ENCODE measurements at regions not wholly inside any gene's neighbourhood (a gene's known extent, or its start where the extent isn't known, plus 50 kb on each side); places are given as distances from the start of the nearest gene placed in this dataset.
A peak's percentile ranks its signal among the peaks of the same experiment; 100 is the strongest.

DNA sequence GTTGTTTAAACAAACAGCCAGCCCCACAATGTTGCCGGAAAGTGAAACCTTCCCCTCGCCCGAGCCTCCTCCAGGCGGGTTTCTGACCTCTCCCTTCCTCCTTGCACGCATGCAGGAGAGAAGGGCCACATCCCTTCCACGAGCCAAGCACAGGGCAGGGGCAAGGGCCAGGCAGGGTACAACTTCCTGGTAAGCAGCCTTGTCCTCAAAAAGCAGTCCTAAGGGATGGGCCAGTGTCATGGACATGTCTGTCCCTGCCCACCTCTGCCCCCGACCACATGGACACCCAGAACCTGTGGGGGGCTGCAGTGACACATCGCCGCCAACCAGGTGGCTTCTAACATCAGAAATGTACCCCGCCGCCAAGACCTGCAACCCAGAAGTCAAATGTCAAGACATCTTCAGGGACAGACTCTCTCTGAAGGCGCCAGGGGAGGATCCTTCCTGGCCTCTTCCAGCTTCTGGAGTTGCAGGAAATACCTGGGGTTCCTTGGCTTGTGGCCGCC, 145.3 kb downstream of the CRYBB2 start:
- Histone ChIP-seq H3K9me3 (ENCODE audit: control insufficient read depth in 3 of 3, low read length in 3 of 3) (no peaks in the 10 kb centered on the region), H3K27ac (ENCODE audit: low read depth, low read length) (no peak overlapping the region), H3K36me3 (ENCODE audit: control insufficient read depth in 3 of 3, insufficient read depth in 3 of 3, low read length in 3 of 3) (peaks cover 0 to 3% (median 2%) of the 10 kb centered on the region in 3 donors), H3K4me1 (ENCODE audit: control insufficient read depth in 3 of 3, insufficient read depth in 3 of 3, low read length in 3 of 3) (peaks cover 7 to 18% (median 14%) of the 10 kb centered on the region in 3 donors), H3K27me3 (ENCODE audit: control insufficient read depth in 3 of 3, insufficient read depth in 3 of 3, low read length in 3 of 3) (no peaks in the 10 kb centered on the region), H3K4me3 (ENCODE audit: low read length in 3 of 3) (no peak overlapping the region), H3K9ac (ENCODE audit: low read depth in 1 of 3, low read length in 3 of 3) (no peak overlapping the region)

DNA sequence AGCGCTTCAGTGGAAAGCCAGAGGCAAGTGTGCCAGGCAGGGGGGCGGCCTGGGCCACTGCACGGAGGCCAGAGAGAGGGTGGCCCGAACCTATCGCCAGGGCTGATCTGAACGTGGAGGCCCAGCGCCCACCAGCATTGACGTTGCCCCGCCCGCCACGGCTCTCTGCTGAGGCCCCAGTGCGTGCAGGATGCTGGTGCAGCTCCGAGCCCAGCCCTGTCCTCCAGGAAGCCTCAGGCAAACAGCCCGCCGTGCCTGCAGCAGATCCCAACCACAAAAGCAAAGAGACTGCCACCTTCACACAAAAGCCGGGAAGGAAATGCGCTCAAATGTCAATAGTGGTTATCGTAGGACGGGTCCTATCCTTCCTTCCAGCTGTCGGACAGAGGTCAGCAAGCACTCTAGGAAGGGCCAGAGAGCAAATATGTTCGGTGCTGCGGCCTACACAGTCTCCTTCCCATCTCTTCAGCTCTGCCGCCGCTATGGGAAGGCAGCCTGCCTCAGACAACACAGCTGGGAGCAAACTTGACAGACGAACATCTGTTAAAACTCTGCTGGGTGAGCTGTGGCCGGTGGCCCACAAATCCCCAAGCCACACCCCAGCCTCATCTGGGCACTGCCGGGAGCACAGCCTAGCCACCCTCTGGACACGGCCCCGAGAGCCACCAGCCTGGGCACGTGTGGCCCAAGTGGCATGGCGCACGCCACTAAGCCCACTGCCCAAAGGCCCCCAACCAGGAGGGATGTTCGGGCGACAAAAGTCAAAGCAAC, 146.2 kb downstream of the CRYBB2 start:
- Histone ChIP-seq H3K27me3 (ENCODE audit: control insufficient read depth in 3 of 3, insufficient read depth in 3 of 3, low read length in 3 of 3) (no peaks in the 10 kb centered on the region), H3K36me3 (ENCODE audit: control insufficient read depth in 3 of 3, insufficient read depth in 3 of 3, low read length in 3 of 3) (no peaks in the 10 kb centered on the region), H3K9ac (ENCODE audit: low read depth in 1 of 3, low read length in 3 of 3) (peak overlapping the region in 1 of 3 donors; percentile 16), H3K4me1 (ENCODE audit: control insufficient read depth in 3 of 3, insufficient read depth in 3 of 3, low read length in 3 of 3) (peaks cover 7 to 18% (median 14%) of the 10 kb centered on the region in 3 donors), H3K4me3 (ENCODE audit: low read length in 3 of 3) (no peak overlapping the region), H3K9me3 (ENCODE audit: control insufficient read depth in 3 of 3, low read length in 3 of 3) (no peaks in the 10 kb centered on the region), H3K27ac (ENCODE audit: low read depth, low read length) (no peak overlapping the region)

DNA sequence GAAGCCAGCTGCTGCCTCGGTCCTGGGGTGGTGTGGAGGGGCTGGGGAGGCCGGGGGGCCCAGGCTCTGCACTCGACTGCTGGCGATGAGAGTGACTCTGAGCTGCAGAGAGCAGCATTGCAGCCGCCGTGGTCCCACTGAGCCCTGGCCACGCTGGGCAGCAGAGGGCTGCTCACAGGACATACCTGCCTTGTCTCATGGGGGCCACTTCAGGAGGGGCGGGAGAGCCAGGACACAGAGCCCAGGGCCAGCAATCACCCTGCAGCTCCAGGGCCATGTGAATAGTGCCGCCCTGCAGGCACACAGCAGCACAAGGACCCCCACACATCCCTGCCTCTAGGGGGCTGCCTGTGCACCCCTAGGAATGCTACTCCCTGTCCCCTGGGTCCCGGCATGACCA, 147.0 kb downstream of the CRYBB2 start:
- Histone ChIP-seq H3K4me1 (ENCODE audit: control insufficient read depth in 3 of 3, insufficient read depth in 3 of 3, low read length in 3 of 3) (peaks cover 7 to 18% (median 14%) of the 10 kb centered on the region in 3 donors), H3K9ac (ENCODE audit: low read depth in 1 of 3, low read length in 3 of 3) (no peak overlapping the region), H3K4me3 (ENCODE audit: low read length in 3 of 3) (no peak overlapping the region), H3K36me3 (ENCODE audit: control insufficient read depth in 3 of 3, insufficient read depth in 3 of 3, low read length in 3 of 3) (peaks cover 0 to 2% (median 0%) of the 10 kb centered on the region in 3 donors), H3K9me3 (ENCODE audit: control insufficient read depth in 3 of 3, low read length in 3 of 3) (no peaks in the 10 kb centered on the region), H3K27ac (ENCODE audit: low read depth, low read length) (no peak overlapping the region), H3K27me3 (ENCODE audit: control insufficient read depth in 3 of 3, insufficient read depth in 3 of 3, low read length in 3 of 3) (no peaks in the 10 kb centered on the region)

DNA sequence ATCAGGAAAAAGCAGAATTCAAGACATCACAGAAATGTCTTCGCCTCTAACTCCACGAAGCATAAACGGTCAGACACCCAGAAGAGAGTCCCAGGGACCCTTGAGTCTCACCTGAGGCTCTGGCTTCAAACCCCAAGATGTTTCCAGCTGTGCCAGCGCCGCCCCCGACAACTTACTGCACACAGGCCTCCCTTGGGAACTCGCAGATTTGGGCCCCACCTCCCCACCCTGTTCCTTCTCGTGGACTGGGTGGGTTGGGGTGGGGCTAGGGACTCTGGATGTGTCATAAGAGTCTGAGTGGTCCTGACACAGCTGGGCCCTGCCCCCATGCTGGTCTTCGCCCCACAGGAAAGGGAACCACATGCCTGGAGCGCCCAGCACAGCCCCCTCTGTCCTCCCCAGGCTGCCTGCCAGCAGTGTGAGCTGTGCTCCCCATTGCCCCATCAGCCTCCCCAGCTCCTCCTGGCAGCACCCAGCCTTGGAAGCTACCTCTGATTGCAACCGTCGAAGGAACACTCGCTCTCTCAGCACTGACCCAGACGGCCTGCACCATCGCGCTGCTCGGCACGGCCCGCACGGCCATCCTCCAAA, 147.5 kb downstream of the CRYBB2 start:
- Histone ChIP-seq H3K9me3 (ENCODE audit: control insufficient read depth in 3 of 3, low read length in 3 of 3) (no peaks in the 10 kb centered on the region), H3K36me3 (ENCODE audit: control insufficient read depth in 3 of 3, insufficient read depth in 3 of 3, low read length in 3 of 3) (peaks cover 0 to 2% (median 1%) of the 10 kb centered on the region in 3 donors), H3K4me1 (ENCODE audit: control insufficient read depth in 3 of 3, insufficient read depth in 3 of 3, low read length in 3 of 3) (peaks cover 7 to 18% (median 14%) of the 10 kb centered on the region in 3 donors), H3K9ac (ENCODE audit: low read depth in 1 of 3, low read length in 3 of 3) (no peak overlapping the region), H3K27me3 (ENCODE audit: control insufficient read depth in 3 of 3, insufficient read depth in 3 of 3, low read length in 3 of 3) (no peaks in the 10 kb centered on the region), H3K27ac (ENCODE audit: low read depth, low read length) (no peak overlapping the region), H3K4me3 (ENCODE audit: low read length in 3 of 3) (no peak overlapping the region)

DNA sequence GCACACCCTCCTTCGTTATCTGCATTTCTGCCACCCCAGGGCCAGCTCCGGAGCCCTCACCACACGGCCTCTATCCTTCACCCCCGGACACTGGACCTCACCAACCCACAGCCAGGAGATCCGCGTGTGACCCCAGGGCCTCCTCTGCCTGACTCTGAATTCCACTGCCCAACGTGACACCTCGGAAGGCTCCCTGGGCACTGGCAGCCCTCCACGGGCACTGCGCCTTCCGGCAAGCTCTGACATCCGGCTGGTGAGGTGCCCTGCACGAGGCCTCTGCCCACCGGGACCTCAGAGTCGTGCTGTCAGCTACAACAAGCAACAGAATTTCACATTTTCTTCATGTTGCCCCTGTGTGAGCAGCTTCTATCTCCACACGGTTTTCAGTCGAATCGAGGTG, 148.3 kb downstream of the CRYBB2 start:
- peaks cover 3 to 14% (median 6%) of the 10 kb centered on the region in 3 donors for H3K4me1 ChIP-seq (ENCODE audit: control insufficient read depth in 3 of 3, insufficient read depth in 3 of 3, low read length in 3 of 3)
- no peak overlapping the region for H3K9ac ChIP-seq (ENCODE audit: low read depth in 1 of 3, low read length in 3 of 3)
- H3K27ac ChIP-seq (ENCODE audit: low read depth, low read length) = no peak overlapping the region
- no peaks in the 10 kb centered on the region for H3K9me3 ChIP-seq (ENCODE audit: control insufficient read depth in 3 of 3, low read length in 3 of 3)
- H3K36me3 ChIP-seq (ENCODE audit: control insufficient read depth in 3 of 3, insufficient read depth in 3 of 3, low read length in 3 of 3) = peaks cover 0 to 2% (median 2%) of the 10 kb centered on the region in 3 donors
- H3K4me3 ChIP-seq (ENCODE audit: low read length in 3 of 3) = no peak overlapping the region
- no peaks in the 10 kb centered on the region for H3K27me3 ChIP-seq (ENCODE audit: control insufficient read depth in 3 of 3, insufficient read depth in 3 of 3, low read length in 3 of 3)

DNA sequence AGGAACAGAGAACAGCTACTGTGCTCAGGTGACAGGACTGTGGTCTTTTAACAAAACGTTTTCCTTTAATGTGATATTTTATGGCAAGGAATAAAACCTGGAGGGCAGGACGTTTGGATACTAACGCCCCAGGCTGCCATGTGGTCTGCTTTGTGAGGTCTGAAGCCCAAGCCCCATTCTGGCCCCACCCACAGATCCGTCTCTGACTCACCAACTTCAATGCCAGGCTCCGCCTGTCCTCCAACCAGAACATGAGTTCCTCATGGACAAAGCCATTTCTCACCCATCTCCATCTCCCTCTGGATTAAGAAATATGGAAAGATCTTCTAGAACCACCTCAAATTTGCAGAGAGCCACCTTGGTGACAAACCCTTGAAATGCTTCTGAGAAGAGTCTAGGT, 148.8 kb downstream of the CRYBB2 start:
- H3K4me3 ChIP-seq (ENCODE audit: low read length in 3 of 3) = no peak overlapping the region
- H3K9me3 ChIP-seq (ENCODE audit: control insufficient read depth in 3 of 3, low read length in 3 of 3) = no peaks in the 10 kb centered on the region
- peaks cover 0 to 10% (median 5%) of the 10 kb centered on the region in 3 donors for H3K4me1 ChIP-seq (ENCODE audit: control insufficient read depth in 3 of 3, insufficient read depth in 3 of 3, low read length in 3 of 3)
- no peaks in the 10 kb centered on the region for H3K27me3 ChIP-seq (ENCODE audit: control insufficient read depth in 3 of 3, insufficient read depth in 3 of 3, low read length in 3 of 3)
- no peak overlapping the region for H3K27ac ChIP-seq (ENCODE audit: low read depth, low read length)
- H3K9ac ChIP-seq (ENCODE audit: low read depth in 1 of 3, low read length in 3 of 3) = no peak overlapping the region
- H3K36me3 ChIP-seq (ENCODE audit: control insufficient read depth in 3 of 3, insufficient read depth in 3 of 3, low read length in 3 of 3) = peaks cover 0 to 2% (median 2%) of the 10 kb centered on the region in 3 donors

DNA sequence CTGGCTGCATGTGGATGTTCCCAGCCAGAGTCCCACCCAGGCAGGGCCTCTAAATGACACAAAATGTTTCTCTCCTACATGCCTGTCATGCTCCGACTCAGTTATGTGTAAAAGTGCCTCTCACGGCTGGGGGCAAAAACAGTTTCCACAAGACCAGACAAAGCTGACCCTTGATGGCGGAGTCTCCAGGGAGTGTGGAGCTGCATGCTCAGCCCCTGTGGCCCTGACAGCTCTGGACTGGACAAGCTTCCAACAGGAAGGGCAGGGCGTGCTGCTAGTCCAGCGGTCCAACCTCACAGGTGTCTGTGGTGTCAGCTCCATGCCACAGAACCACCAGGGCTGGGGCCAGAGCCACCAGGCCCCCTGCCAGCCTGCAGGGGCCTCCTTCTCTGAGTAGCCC, 149.6 kb downstream of the CRYBB2 start:
- H3K27ac ChIP-seq (ENCODE audit: low read depth, low read length) = no peak overlapping the region
- H3K4me3 ChIP-seq (ENCODE audit: low read length in 3 of 3) = no peak overlapping the region
- peaks cover 0 to 10% (median 5%) of the 10 kb centered on the region in 3 donors for H3K4me1 ChIP-seq (ENCODE audit: control insufficient read depth in 3 of 3, insufficient read depth in 3 of 3, low read length in 3 of 3)
- no peaks in the 10 kb centered on the region for H3K9me3 ChIP-seq (ENCODE audit: control insufficient read depth in 3 of 3, low read length in 3 of 3)
- no peaks in the 10 kb centered on the region for H3K27me3 ChIP-seq (ENCODE audit: control insufficient read depth in 3 of 3, insufficient read depth in 3 of 3, low read length in 3 of 3)
- H3K36me3 ChIP-seq (ENCODE audit: control insufficient read depth in 3 of 3, insufficient read depth in 3 of 3, low read length in 3 of 3) = peaks cover 2 to 3% (median 2%) of the 10 kb centered on the region in 3 donors
- no peak overlapping the region for H3K9ac ChIP-seq (ENCODE audit: low read depth in 1 of 3, low read length in 3 of 3)

DNA sequence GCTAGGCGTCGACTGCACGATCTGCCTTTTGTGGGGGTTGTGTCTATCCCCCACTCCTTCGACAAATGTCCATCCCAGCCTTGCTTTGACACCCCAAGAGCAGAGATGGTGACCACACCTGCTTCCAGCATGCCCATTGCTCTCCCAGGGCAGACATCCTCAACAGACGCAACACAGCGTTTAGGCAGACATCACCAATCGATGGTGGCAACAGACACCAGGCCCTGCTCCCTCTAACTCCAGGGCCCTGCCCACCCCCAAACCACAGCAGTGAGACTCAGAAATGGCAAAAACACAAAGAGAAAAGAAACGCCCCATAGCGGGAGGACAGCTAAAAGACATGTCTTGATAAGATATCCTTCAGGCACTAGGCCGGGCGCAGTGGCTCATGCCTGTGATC, 150.9 kb downstream of the CRYBB2 start:
- H3K9ac ChIP-seq (ENCODE audit: low read depth in 1 of 3, low read length in 3 of 3) = no peak overlapping the region
- no peak overlapping the region for H3K27ac ChIP-seq (ENCODE audit: low read depth, low read length)
- H3K4me3 ChIP-seq (ENCODE audit: low read length in 3 of 3) = no peak overlapping the region
- peaks cover 2 to 5% (median 4%) of the 10 kb centered on the region in 3 donors for H3K36me3 ChIP-seq (ENCODE audit: control insufficient read depth in 3 of 3, insufficient read depth in 3 of 3, low read length in 3 of 3)
- no peaks in the 10 kb centered on the region for H3K27me3 ChIP-seq (ENCODE audit: control insufficient read depth in 3 of 3, insufficient read depth in 3 of 3, low read length in 3 of 3)
- H3K4me1 ChIP-seq (ENCODE audit: control insufficient read depth in 3 of 3, insufficient read depth in 3 of 3, low read length in 3 of 3) = peaks cover 0 to 10% (median 5%) of the 10 kb centered on the region in 3 donors
- no peaks in the 10 kb centered on the region for H3K9me3 ChIP-seq (ENCODE audit: control insufficient read depth in 3 of 3, low read length in 3 of 3)

DNA sequence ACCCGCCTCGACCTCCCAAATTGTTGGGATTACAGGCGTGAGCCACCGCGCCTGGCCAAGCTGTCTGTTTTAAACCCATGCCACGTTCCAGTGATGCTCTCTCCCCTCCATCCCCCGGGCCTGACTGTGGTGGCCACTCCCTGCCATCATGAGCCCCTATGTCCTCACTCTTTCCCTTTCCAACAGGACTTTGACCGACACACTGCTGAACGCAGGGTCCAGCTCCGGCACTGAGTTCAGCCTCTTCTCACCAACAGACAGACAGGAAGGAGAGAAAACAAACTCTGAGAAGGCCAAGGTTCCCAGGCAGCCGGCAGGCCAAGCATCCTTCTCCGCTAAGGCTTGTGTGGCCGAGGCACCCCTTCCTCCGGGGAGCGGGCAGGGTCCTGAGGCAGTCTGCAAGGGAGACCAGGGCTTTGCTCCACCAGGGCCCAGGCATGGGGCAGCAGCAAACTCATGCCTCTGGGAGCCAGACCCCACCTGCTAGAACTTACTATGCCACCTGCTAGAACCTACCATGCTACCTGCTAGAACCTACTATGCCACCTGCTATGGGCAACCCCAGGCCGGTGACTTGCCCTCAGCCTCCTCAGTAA, 152.7 kb downstream of the CRYBB2 start:
- no peaks in the 10 kb centered on the region for H3K27me3 ChIP-seq (ENCODE audit: control insufficient read depth in 3 of 3, insufficient read depth in 3 of 3, low read length in 3 of 3)
- H3K9me3 ChIP-seq (ENCODE audit: control insufficient read depth in 3 of 3, low read length in 3 of 3) = no peaks in the 10 kb centered on the region
- peaks cover 2 to 5% (median 4%) of the 10 kb centered on the region in 3 donors for H3K36me3 ChIP-seq (ENCODE audit: control insufficient read depth in 3 of 3, insufficient read depth in 3 of 3, low read length in 3 of 3)
- no peak overlapping the region for H3K4me3 ChIP-seq (ENCODE audit: low read length in 3 of 3)
- H3K27ac ChIP-seq (ENCODE audit: low read depth, low read length) = no peak overlapping the region
- H3K9ac ChIP-seq (ENCODE audit: low read depth in 1 of 3, low read length in 3 of 3) = no peak overlapping the region
- peaks cover 0 to 2% (median 0%) of the 10 kb centered on the region in 3 donors for H3K4me1 ChIP-seq (ENCODE audit: control insufficient read depth in 3 of 3, insufficient read depth in 3 of 3, low read length in 3 of 3)

DNA sequence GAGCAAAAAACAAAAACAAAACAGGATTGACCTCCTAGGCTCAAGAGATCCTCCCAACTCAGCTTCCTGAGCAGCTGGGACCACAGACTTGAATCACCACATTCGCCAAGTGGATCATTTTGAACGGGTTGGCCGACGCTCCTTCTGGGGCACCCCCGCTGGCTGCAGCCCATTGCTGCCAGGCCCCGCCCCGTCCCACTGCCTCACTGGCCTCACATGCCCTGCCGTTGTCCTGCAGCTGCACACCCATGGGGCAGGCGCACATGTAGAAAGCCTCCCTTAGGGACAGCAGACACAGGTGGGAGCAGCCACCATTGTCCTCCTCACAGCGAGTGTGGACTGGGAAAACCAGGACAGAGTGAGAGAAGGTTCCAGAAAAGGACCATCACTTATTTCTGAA, 154.5 kb downstream of the CRYBB2 start:
- Histone ChIP-seq H3K9me3 (ENCODE audit: control insufficient read depth in 3 of 3, low read length in 3 of 3) (no peaks in the 10 kb centered on the region), H3K36me3 (ENCODE audit: control insufficient read depth in 3 of 3, insufficient read depth in 3 of 3, low read length in 3 of 3) (peaks cover 2 to 6% (median 5%) of the 10 kb centered on the region in 3 donors), H3K4me3 (ENCODE audit: low read length in 3 of 3) (no peak overlapping the region), H3K27ac (ENCODE audit: low read depth, low read length) (no peak overlapping the region), H3K4me1 (ENCODE audit: control insufficient read depth in 3 of 3, insufficient read depth in 3 of 3, low read length in 3 of 3) (peaks cover 0 to 1% (median 0%) of the 10 kb centered on the region in 3 donors), H3K9ac (ENCODE audit: low read depth in 1 of 3, low read length in 3 of 3) (no peak overlapping the region), H3K27me3 (ENCODE audit: control insufficient read depth in 3 of 3, insufficient read depth in 3 of 3, low read length in 3 of 3) (no peaks in the 10 kb centered on the region)

Data from skeletal muscle tissue (tissue), 3 donors.